Activated T-helper 1 cell treated with anti-CD3 and anti-CD28 coated beads, Interleukin-2, amount 50 U/mL, for 16 hours (primary cell): ENCODE measurements at regions not wholly inside any gene's neighbourhood (a gene's known extent, or its start where the extent isn't known, plus 50 kb on each side); places are given as distances from the start of the nearest gene placed in this dataset.

Experiments used
- DNase-seq, 2 donors: peaks; one replicate each; pipeline ENCODE4 v3.0.0-alpha.2; 2020; ENCODE audit warnings: low read depth in 1 of 2, low spot score in 1 of 2

DNA sequence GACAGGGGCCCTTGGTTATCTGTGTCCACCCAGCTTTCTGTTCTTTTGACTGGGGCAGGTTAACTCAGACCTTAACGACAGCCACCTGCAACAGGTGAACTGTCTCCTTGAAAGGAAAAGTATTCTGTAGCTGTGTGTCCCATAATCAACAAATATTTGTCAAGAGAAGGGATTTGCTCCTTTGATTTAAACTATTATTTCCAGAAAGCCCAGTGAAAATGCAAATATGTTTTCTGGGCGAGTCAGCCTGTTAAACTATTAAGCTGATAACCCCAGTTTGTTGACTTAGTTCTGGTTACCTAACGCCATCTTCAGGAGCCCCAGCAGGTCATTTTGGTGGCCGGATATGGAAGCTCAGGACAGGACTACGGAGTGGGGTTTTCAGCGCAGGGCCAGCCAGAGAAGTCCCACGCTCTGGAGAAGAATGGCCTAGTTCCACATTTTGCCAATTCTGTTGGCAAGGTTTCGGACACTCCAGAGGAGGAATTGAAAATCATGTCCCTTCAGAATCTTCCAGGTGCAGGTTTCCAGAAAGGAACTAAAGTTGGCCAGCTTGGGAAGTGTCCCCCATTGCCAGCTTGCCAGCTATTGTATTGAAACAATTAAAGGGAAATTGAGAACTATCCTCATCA, 54.5 kb downstream of the ADRA2A start:
- no peak for DNase-seq

DNA sequence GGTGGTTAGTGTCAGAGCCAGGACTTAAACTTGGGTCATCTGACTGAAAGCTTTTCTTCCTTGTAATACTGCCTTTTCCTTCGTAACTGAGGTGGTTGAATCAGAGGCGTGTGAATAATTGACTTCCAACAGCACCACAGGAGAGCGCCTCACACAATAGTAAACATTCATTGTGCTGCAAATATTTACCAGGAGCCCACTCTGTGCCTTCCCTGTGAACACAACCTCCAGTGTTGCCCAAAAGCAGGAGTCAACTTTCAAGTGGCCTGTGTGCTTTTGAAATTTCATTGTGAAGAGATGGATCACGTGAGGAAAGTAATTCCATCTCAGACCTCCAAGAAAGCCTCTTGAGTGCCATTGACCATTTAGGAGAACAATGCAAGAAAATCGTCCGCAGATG, 60.2 kb downstream of the ADRA2A start:
- DNase-seq, result no peak

DNA sequence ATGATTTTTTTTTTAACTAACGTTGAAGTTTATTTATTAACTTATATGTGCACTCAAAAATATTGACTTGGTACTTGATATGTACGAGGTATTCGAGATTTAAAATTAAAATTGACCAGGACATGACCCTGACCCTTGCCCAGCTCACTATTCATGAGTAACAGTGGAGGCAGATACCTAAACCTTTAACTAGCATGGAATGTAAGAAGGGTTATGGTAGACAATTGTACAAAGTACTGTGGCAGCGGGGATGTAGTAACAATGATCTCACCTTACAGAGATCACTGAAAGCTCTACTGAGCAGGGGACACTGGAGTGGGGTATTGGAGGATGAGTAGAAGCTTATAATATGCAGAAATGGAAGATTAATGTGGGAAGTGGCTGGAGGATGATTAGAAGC, 60.8 kb downstream of the ADRA2A start:
- no peak for DNase-seq

DNA sequence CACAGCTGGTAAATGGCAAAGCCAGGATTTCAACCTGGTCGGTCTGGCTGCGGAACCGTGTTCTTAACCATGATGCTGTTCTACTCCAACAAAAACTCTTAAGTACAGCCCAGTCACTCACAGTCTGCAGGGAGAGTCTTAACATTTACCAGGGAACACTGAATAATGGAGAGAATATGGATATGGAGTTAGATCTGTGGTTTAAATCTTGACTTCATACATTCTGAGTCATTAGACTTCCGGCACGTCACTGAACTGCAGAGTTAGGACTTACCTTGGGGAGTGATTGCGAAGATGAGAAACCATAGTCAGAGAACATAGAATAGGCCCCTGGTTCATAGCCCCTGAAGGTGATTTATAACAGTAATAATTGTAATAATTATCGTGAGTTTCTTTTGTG, 61.7 kb downstream of the ADRA2A start:
- DNase-seq, result no peak

DNA sequence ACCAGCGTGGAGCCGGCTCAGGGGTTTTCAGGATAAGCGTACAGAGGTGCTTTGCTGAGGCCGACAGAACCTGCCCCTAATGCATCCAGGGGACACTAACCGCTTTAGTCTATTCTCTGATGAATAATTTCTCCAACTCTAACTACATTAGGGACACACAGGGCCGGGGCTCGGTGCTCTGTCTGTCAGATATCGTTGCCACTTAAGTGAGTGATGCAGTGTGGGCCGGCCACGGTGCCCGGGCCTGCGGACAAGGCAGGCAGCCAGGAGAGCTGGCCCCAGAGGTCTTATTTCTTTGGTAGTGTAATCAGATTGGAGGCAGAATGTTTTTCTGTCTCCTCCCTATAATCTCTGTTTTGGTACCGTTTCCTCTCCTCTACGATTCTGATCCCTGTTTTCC, 62.7 kb downstream of the ADRA2A start:
- no peak for DNase-seq

DNA sequence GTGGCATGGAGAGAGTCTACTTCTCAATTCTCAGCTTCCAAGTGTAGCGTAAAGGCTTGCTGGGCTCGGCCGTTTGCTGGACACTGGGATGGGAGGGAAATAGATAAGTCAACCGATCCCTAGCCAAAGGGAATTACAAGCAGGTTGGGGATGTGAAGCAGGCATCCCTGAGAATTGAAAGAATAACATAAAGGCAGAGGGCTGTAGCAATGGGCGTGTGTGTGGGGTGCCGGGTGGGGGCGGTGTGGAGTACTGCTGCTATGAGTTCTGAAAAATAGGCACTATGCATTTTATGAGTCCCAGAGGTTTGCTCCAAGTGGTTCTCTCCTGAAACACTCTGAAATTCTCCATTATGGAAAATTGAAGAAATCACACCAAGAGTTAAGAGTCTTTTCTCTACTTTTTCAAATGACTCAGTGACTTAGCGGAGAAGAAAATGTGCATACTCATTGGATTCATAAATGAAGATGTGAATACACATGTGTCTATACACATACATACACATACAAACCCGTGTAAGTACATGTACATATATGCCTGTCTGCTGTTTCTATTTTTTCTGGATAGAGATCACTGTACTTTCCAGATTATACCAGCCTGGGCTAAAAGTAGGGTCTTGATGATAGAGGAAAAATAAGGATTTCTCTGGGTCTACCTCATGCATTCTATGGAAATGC, 65.4 kb downstream of the ADRA2A start:
- no peak for DNase-seq

DNA sequence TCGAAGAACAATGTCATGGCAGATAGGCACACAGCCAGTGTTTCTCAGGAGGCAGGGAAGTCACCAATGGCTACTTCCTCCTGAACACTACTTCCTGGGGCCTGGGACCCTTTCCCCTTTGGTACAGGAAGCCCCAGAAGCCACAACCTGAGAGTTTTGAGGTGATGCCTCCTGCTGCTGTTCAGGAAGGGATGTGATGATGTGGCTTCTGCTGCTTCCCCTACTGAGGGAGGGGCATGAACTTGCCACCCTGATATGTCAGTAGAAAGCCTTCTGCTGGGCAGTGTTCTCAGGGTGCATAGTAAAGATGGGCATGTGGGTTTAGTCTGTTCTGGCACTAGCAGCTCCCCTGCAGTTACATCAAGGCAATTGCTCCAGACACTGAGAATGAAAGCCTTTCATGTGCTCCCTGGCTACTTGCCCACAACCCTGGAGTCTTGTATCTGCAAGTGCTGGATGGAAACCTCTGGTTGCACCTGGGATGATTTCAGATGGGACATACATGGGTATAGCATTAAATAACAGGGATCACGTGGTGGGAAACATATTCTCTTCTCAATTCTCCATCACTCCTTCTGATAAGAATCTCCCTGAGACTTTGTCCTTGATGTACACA, 69.3 kb downstream of the ADRA2A start:
- no peak for DNase-seq

DNA sequence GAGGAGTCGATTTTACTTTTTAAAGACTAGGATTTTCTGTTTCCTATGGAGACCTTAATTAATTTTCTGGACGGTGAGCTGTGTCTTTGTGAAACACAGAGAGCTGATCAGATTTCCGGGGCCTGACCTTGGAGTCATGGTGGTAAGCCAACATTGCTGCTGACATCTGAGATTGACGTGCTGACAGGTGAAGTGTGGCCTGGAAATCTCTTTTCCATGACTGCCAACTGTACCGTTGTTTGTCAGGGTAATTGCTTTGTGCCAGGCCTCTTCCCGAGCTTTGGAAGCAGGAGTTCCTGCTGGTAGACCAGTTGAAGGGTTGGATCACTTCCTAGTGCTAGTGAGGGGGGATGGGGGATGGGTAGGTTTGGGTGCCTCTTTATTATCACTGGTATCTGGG, 71.2 kb downstream of the ADRA2A start:
- no peak for DNase-seq

DNA sequence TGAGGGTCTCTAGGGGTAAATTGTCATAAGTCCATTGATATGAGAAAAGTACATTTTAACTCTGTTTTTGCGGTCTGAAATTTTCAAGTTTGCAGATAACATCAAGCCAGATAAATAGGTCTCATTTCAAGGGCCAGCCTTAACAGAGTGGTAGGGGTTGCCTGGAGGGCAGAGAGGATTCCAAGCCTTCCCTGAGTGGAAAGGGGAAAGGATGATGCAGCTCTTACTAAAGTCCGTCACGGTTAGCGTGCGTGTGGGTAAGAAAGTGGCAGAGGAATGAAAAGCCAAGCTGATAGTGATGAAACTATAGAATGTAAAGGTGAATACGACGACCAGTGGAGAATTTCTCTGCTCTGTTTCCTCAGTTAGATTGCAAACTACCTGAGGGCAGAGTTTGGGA, 71.6 kb downstream of the ADRA2A start:
- no peak for DNase-seq

DNA sequence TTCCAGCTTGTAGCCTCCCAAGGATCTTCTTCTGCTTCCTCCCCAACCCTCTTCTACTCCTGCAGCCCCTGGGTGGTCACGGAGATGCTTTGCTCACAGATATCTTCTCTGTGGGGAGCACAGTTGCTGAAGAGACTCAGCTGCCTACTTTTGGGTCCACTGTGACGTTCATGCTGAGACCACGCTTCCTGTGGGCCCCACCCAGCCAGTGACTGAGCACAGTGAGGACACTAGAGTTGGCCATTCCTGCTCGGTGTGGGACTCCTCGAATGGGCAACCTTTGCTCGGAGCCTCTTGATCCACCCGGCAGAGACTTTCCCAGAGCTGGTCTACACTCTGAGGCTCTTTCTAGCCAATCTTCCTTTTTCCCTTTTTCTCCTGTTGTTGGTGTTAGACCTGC, 73.9 kb downstream of the ADRA2A start:
- DNase-seq, result no peak

DNA sequence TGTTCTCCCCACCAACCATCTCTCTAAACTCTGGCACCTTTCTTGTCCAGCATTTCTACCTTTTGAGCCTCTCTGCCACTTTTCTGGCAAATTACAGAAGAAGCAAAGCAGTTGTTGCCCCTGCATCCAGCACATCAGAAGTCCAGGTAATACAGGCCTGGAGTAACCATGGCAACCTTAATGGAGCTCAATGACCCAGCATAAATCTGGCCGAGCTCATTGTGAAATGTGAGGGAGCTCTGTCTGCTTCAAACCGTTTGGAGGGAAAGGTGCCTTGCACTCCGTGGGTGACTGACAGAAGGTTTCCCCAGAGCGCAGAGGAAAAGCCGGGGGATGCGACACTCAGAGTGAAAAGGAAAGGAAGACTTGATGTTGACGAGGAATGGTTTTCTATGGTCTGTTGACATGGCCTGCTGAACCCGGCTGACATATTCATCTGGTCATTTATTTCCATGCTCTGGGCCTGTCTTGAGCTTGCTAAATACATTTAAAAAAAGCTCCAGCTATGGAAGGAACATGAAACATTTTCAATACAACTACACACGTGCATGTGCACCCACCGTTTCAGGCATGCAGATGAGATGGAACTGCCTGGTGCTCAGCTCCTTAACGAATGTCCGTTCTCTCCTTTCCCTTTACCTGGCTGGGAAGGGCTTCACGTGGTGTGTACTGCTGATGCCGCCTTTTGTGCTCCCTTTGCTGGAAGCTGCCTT, 74.9 kb downstream of the ADRA2A start:
- no peak for DNase-seq

DNA sequence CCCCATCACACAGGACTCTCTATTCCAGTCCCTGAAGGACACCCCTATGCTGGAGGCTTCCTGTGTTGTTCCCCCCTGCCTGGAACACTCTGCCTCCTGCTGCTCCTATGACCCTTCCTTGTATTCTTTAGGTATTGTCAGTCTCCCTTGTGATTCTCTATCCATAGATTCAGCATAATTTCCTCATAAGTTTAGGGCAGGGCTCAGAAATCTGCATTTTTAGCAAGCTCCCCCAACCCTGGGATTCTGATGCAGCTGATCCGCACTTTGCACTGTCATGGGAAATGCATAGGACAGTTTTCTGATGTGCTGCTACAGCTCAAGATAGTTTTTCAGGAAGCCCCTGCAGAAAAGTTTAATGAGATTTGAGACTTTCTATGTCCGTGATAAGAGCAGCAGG, 79.9 kb downstream of the ADRA2A start:
- DNase-seq, result no peak

DNA sequence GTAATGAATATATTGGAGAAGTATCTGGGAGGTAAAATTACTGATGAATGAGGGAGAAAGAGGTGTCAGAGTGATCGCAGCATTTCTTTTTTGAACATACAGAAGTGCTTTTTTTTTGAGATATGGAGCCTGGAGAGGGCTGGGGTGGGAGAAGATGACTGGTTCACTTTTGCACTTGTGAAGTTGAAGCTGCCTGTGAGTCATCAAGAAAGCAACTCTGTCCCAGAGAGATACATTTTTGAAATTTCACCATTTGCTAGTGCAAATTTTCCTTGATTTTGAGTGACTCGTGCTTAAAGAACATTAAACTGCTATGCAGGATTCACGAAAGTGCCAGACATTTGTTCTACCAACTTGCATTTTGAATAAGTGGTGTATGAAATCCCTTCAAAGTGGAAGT, 81.8 kb downstream of the ADRA2A start:
- DNase-seq, result no peak

DNA sequence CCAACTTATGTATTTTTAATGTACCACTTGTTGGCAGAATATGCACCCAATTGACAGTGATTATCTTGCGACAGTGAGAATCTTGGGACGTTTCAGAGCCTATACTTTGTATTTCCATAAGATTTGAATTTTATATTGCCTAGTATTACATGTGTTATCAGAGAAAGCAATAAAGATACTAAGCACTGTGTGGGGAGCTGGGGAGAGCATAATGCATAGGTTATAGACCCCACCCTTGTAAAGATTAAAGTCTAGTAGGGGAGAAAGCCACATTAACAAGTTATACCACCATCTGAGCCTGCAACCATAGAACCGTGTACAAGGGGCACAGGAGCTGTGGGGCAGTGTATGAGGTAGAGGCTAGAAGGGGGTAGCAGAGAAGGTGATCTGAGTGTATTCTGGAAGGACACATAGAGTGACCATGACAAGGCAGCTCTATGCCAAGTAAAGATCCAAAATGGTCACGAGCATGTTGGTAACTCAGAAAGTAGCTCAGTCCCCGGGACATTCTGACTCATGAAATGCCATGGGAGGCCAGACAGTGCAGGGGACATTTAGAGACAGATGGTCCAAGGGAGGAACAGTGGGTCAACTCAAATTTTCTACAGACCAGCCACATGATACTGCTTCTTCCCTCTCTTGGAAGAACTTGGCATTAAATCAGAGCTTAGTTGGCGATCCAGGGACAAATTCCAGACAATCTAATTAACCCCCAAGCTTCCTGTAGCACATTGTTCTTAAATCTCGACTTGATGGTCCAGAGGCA, 84.5 kb downstream of the ADRA2A start:
- DNase-seq, result no peak

DNA sequence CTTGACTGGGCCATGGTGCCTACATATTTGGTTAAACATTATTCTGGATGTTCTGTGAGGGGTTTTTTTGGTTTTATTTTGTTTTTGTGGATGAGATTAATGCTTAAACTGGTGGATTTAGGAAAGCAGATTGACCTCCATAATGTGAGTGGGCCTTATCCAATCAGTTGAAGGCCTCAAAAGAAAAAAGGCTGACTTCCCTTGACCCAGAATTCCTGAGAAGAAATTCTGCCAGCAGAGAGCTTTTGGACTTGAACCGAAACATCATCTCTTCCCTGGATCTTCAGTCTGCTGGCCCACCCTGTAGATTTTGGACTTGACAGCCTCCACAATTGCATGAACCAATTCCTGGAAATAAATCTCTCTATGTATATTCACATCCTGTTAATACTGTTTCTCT, 94.4 kb downstream of the ADRA2A start:
- no peak for DNase-seq

DNA sequence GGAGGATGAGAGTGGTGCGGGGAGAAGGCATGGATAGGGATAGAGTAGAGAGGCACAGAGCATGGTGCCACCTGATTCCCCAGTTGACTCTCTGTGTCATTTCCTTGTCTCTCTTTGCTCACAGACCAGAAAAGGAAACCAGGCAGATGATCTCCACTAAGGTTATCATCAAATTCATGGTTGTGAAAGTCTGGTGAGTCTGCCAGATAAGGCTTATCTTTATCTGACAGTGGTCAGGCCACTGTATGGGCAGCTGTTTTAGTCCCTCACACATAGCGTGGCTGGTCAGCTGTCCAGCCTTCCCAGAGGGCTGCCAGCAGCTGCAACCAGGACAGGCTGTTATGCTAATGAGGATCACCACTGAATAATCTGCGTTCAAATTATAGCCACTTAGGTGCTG, 99.0 kb downstream of the ADRA2A start:
- no peak for DNase-seq

DNA sequence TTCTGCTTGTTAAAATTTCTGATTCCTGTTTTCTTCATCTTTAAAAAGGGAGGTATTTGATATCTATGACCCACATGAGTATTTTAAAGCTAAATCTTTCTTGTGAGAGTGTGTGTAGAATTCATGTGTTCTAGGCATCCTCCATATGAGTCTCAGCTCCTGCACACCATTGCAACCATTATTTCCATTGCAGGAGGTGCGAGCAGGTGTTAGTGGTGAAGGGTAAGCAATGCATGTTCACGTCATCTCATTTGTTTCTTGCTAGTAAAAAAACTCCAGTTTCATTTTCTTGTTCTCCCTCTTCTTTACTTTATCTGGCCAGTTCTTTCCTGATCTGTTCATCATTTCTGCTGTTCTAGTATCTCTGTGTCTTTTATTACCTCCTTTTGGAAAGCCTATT, 100.5 kb downstream of the ADRA2A start:
- DNase-seq, result no peak

DNA sequence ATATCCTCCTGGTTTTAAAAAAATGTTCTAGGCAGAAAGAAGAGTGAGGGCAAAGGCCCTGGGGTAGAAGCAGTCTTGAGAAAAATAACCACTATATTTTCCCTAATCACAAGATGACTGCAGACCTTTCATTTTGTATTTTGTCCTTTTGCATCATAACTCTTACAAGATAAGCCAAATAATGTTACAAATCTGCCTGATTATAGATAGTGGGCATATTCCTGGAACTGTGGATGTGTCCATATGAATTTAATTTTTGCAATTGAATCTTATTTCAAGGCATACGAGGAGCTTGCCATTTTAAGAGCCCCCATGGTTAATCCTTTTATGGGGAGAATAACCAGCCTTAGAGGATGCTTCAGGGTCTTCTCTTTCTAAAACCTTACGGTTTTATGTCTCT, 102.7 kb downstream of the ADRA2A start:
- DNase-seq, result no peak

DNA sequence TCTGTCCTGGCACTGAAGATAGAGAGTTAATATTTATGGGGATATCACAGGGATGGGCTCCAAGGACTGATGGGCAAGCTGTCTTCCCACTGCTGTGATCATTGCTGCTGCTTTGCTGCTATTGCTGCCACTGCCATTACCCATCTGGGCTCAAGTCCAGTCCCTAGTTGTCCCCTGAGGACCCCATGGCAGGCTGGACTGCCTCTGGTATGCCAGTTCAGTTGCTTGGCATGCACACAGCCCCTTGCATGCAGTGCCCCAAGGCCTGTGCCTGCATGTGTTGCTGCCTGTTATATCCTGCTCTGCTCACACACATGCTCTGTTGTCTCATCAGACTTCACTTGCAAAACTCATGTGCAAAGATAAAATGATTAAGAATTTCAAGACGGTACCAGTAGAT, 109.5 kb downstream of the ADRA2A start:
- DNase-seq, result no peak

DNA sequence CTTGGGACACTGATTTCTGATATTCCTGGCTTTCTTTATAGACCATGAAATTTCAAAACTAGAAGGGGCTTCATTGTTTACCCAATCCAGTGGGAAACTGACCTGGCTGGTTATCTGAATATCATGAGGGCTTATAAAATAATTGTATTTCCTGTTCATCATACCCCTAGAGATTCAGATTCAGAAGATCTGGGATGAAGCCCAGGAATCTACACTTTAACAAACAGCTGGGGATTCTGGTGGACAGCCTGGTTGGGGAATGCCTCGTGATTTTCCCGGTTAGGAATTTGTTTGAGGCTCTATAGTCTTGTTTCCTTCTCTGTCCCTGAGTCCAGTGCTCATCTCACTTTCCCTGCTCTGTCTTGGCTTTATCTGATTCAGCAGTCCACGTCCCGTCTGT, 110.3 kb downstream of the ADRA2A start:
- DNase-seq, result no peak

DNA sequence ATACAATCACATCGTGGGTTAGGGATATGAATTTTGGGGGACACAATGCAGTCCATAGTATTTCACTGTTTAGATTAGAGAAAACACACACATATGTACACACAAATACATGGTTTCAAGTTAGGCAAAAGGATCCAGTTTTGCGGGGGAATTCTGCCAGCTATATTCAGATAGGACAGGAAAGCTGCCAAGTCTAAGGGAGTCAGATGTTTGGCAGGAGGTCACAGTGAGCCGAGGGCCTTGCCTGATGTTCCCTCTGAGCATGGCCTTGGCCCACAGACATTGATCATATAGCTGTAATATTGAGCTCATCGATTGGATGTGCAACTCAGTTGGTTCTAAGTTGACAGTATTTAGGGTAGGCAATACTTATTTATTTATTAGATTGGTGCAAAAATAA, 122.8 kb downstream of the ADRA2A start:
- DNase-seq, result no peak
